ENCODE measurements at regions not wholly inside any gene's neighbourhood (a gene's known extent, or its start where the extent isn't known, plus 50 kb on each side); places are given as distances from the start of the nearest gene placed in this dataset.

DNA sequence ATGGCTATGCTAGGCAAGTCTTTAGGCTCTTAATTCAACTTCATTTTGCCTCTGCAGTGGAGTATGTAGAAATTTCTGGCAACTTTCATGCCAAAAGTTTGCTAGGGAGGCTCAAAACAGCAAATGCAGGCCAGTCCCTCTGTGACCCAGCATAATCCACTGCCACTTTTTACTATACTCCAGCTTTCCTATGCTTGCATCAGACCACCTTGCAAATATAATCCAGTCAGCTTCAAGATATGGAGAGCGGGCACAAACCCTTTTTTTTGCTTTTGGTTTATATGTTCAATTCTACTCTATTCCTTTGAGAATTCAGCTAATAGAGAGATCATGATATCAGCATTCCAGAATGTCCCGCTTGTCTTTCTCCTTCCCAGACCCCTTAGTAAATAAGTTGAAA is 192.0 kb upstream of the PABPC4L start:
- Histone ChIP-seq H3K9me3 (ENCODE audit: control insufficient read depth in 1 of 2, low read length in 2 of 2) (no peaks in the 10 kb centered on the region), H3K27ac (ENCODE audit: low read depth, low read length) (no peak overlapping the region), H3K27me3 (ENCODE audit: insufficient read depth, low read length) (no peaks in the 10 kb centered on the region), H3K4me1 (ENCODE audit: insufficient read depth, low read length) (no peaks in the 10 kb centered on the region), H3K36me3 (ENCODE audit: insufficient read depth, low read length) (no peaks in the 10 kb centered on the region), H3K4me3 (ENCODE audit: low read length in 2 of 2) (no peak overlapping the region)
- H3K4me3 Mint-ChIP-seq: no peak overlapping the region
- H3K27ac Mint-ChIP-seq: no peak overlapping the region
- no peaks in the 10 kb centered on the region for H3K36me3 Mint-ChIP-seq
- peaks cover 6 to 24% (median 15%) of the 10 kb centered on the region in 8 donors for H3K9me3 Mint-ChIP-seq
- no peak for DNase-seq
- ChIA-PET POLR2A (ENCODE audit: partially characterized antibody) (no interaction called here), CTCF (ENCODE audit: partially characterized antibody) (no interaction called here)
- H3K4me1 Mint-ChIP-seq: no peaks in the 10 kb centered on the region
- H3K27me3 Mint-ChIP-seq: no peaks in the 10 kb centered on the region
- intact Hi-C loops (cut with micrococcal nuclease): no loop called here

DNA sequence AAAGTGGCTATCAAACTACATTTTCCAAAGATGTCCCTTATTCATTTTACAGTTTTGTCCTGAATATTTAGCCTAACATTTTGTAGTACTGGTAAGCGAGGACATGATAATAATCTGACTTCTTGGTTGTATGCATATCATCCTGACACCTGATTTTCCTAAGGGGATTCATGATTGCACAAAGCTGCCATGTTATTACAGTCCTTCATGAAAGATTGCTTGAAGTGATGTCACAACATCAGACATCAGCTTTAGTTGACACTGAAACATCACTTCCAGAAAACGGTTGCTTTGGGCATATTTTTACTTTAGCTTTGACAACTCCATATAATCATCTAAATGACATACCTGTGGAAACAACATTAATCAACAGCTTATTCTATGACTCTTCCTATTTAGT is 188.7 kb upstream of the PABPC4L start:
- H3K27ac Mint-ChIP-seq: no peak overlapping the region
- peaks cover 0 to 11% (median 3%) of the 10 kb centered on the region in 8 donors for H3K9me3 Mint-ChIP-seq
- Histone ChIP-seq H3K27ac (ENCODE audit: low read depth, low read length) (no peak overlapping the region), H3K4me1 (ENCODE audit: insufficient read depth, low read length) (no peaks in the 10 kb centered on the region), H3K27me3 (ENCODE audit: insufficient read depth, low read length) (no peaks in the 10 kb centered on the region), H3K36me3 (ENCODE audit: insufficient read depth, low read length) (no peaks in the 10 kb centered on the region), H3K9me3 (ENCODE audit: control insufficient read depth in 1 of 2, low read length in 2 of 2) (no peaks in the 10 kb centered on the region), H3K4me3 (ENCODE audit: low read length in 2 of 2) (no peak overlapping the region)
- H3K36me3 Mint-ChIP-seq: no peaks in the 10 kb centered on the region
- H3K4me3 Mint-ChIP-seq: no peak overlapping the region
- DNase-seq: no peak
- H3K27me3 Mint-ChIP-seq: no peaks in the 10 kb centered on the region
- POLR2A ChIA-PET (ENCODE audit: partially characterized antibody): no interaction called here
- CTCF ChIA-PET (ENCODE audit: partially characterized antibody): interaction anchor here (1.0 kb wide), 1 partner anchor 12 kb away, joined by 3 read pairs; no protein-coding TSS in a partner anchor
- intact Hi-C loops (cut with micrococcal nuclease): no loop called here
- no peaks in the 10 kb centered on the region for H3K4me1 Mint-ChIP-seq

DNA sequence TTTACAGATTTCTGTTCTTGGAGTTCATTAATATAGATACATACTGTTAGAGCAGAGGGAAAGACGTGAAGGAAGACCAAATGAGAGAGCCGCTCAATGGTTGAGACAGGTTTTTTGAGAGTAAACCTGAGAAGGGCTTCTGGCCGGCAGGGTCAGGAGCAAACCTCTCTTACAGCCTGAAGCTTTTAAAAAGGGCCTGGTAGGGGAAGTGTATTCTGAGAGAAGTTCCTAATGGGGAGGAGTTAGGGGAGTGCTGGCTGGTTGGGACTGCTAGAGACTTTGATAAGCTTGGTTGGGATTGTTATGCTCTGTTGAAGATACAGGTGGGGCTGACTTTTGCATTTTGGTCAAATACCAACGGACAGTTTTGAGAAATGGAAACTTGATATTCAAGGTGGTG is 186.8 kb upstream of the PABPC4L start:
- no peaks in the 10 kb centered on the region for H3K27me3 ChIP-seq (ENCODE audit: insufficient read depth, low read length)
- CTCF ChIA-PET (ENCODE audit: partially characterized antibody): no interaction called here
- H3K4me1 Mint-ChIP-seq: no peaks in the 10 kb centered on the region
- H3K27me3 Mint-ChIP-seq: no peaks in the 10 kb centered on the region
- H3K27ac ChIP-seq (ENCODE audit: low read depth, low read length): no peak overlapping the region
- H3K9me3 ChIP-seq (ENCODE audit: control insufficient read depth in 1 of 2, low read length in 2 of 2): no peaks in the 10 kb centered on the region
- no peak overlapping the region for H3K4me3 ChIP-seq (ENCODE audit: low read length in 2 of 2)
- intact Hi-C loops (cut with micrococcal nuclease): no loop called here
- no peaks in the 10 kb centered on the region for H3K36me3 Mint-ChIP-seq
- peaks cover 0 to 7% (median 4%) of the 10 kb centered on the region in 8 donors for H3K9me3 Mint-ChIP-seq
- no peaks in the 10 kb centered on the region for H3K36me3 ChIP-seq (ENCODE audit: insufficient read depth, low read length)
- no peak overlapping the region for H3K27ac Mint-ChIP-seq
- H3K4me3 Mint-ChIP-seq: no peak overlapping the region
- no peaks in the 10 kb centered on the region for H3K4me1 ChIP-seq (ENCODE audit: insufficient read depth, low read length)
- DNase-seq: no peak
- POLR2A ChIA-PET (ENCODE audit: partially characterized antibody): no interaction called here

DNA sequence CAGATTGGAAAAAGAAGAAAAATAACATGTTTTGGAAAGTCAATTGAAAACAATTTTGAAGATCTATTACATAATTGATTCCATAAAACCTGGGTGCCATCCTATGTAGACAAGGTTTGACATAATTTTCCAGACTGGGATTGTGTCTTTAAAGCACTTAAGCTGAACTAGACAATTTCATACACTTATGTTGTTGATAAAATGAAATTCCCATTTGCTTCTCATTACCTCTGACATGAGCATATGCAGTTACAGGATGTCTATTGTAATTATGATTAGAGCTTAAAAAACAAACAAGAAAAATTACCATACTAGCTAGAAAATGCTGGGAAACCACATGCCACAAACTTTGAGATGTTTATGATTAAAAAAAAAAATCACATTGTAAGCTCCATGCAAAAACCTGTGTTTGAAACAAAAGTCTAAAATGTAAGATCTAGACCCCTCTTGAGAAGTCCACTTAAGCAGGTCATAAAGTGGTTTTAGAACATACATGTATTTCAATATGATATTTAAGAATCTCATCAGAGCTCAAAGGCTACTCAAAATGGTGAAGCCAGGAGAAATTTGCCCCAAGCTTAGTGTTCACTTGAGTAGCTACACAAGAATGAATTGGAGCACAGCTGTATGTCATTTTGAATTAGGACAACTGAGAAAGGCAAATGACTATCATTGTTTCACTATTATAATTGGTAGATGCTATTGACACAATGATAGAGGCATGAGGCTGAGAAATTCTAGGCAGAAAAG is 181.1 kb upstream of the PABPC4L start:
- peaks cover 0 to 7% (median 4%) of the 10 kb centered on the region in 8 donors for H3K9me3 Mint-ChIP-seq
- no peak overlapping the region for H3K27ac ChIP-seq (ENCODE audit: low read depth, low read length)
- ChIA-PET CTCF (ENCODE audit: partially characterized antibody) (no interaction called here), POLR2A (ENCODE audit: partially characterized antibody) (no interaction called here)
- H3K4me3 ChIP-seq (ENCODE audit: low read length in 2 of 2): no peak overlapping the region
- no peaks in the 10 kb centered on the region for H3K27me3 ChIP-seq (ENCODE audit: insufficient read depth, low read length)
- no peaks in the 10 kb centered on the region for H3K36me3 ChIP-seq (ENCODE audit: insufficient read depth, low read length)
- H3K36me3 Mint-ChIP-seq: no peaks in the 10 kb centered on the region
- no peaks in the 10 kb centered on the region for H3K27me3 Mint-ChIP-seq
- H3K9me3 ChIP-seq (ENCODE audit: control insufficient read depth in 1 of 2, low read length in 2 of 2): no peaks in the 10 kb centered on the region
- H3K4me1 ChIP-seq (ENCODE audit: insufficient read depth, low read length): no peaks in the 10 kb centered on the region
- no peak overlapping the region for H3K4me3 Mint-ChIP-seq
- intact Hi-C loops (cut with micrococcal nuclease): no loop called here
- no peaks in the 10 kb centered on the region for H3K4me1 Mint-ChIP-seq
- DNase-seq: no peak
- no peak overlapping the region for H3K27ac Mint-ChIP-seq

DNA sequence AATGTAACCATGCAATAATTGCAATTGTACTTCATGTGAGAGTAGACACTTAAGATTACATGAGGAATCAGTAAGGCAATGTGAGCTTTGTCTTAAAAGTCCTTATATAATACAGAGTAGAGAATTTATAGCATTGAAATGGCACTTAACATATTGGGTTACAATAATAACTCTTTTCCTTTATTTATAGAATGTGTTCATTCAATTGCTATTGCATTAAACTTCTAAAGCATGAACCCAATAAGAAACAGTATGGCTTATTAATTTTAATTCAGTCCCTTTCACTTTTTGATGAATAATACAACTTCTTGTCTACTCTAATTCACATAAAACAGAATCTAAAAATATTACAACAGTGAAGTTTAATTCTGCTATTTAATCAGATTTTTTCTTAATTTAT is 174.2 kb upstream of the PABPC4L start:
- no peak overlapping the region for H3K4me3 ChIP-seq (ENCODE audit: low read length in 2 of 2)
- ChIA-PET POLR2A (ENCODE audit: partially characterized antibody) (no interaction called here), CTCF (ENCODE audit: partially characterized antibody) (no interaction called here)
- H3K4me1 ChIP-seq (ENCODE audit: insufficient read depth, low read length): no peaks in the 10 kb centered on the region
- no peaks in the 10 kb centered on the region for H3K4me1 Mint-ChIP-seq
- H3K27ac ChIP-seq (ENCODE audit: low read depth, low read length): no peak overlapping the region
- peaks cover 1 to 18% (median 6%) of the 10 kb centered on the region in 8 donors for H3K9me3 Mint-ChIP-seq
- H3K27ac Mint-ChIP-seq: no peak overlapping the region
- H3K27me3 Mint-ChIP-seq: no peaks in the 10 kb centered on the region
- no peaks in the 10 kb centered on the region for H3K36me3 ChIP-seq (ENCODE audit: insufficient read depth, low read length)
- no peaks in the 10 kb centered on the region for H3K27me3 ChIP-seq (ENCODE audit: insufficient read depth, low read length)
- H3K4me3 Mint-ChIP-seq: no peak overlapping the region
- intact Hi-C loops (cut with micrococcal nuclease): no loop called here
- no peaks in the 10 kb centered on the region for H3K9me3 ChIP-seq (ENCODE audit: control insufficient read depth in 1 of 2, low read length in 2 of 2)
- DNase-seq: no peak
- no peaks in the 10 kb centered on the region for H3K36me3 Mint-ChIP-seq

DNA sequence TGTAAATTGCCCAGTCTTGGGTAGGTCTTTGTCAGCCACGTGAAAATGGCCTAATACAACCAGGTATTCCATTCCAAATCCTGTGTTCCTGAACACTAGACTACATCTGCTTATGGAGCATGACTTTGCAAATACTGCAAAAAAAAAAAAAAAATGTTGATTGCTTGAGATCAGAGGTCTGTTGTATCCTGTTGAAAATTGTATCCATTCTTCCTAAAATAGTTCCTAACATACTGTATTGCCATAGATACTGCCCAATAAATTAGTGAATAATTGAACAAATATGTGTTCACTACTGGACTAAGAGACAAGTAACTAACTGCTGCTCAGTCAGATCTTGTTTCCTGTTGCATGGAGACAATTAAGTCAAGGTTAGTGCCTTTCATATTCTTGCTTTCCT is 164.3 kb upstream of the PABPC4L start:
- Histone ChIP-seq H3K36me3 (ENCODE audit: insufficient read depth, low read length) (no peaks in the 10 kb centered on the region), H3K9me3 (ENCODE audit: control insufficient read depth in 1 of 2, low read length in 2 of 2) (no peaks in the 10 kb centered on the region), H3K4me1 (ENCODE audit: insufficient read depth, low read length) (no peaks in the 10 kb centered on the region), H3K27me3 (ENCODE audit: insufficient read depth, low read length) (no peaks in the 10 kb centered on the region), H3K4me3 (ENCODE audit: low read length in 2 of 2) (no peak overlapping the region), H3K27ac (ENCODE audit: low read depth, low read length) (no peak overlapping the region)
- no peak for DNase-seq
- intact Hi-C loops (cut with micrococcal nuclease): no loop called here
- Mint-ChIP-seq H3K9me3 (peaks cover 0 to 7% (median 3%) of the 10 kb centered on the region in 8 donors), H3K4me1 (no peaks in the 10 kb centered on the region), H3K36me3 (no peaks in the 10 kb centered on the region), H3K27ac (no peak overlapping the region), H3K4me3 (no peak overlapping the region), H3K27me3 (no peaks in the 10 kb centered on the region)
- POLR2A ChIA-PET (ENCODE audit: partially characterized antibody): no interaction called here
- CTCF ChIA-PET (ENCODE audit: partially characterized antibody): no interaction called here

DNA sequence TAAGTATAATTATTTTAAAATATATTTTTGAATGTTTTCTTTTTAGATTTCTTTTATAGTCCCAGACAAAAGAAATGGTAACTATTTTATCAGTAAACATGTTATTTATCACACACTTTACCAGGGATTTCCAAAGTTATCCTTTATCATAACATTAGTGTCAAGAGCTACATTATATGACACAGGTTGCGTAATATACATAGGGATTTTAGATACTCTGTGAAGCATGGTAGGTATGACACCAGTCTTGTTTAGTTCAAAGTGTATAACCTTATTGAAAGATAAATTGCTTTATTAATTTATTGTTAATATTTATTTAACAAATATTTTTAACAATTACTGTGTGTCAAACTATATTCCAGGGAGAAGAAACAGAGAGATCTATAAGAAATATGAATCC is 163.3 kb upstream of the PABPC4L start:
- no peaks in the 10 kb centered on the region for H3K27me3 ChIP-seq (ENCODE audit: insufficient read depth, low read length)
- no peaks in the 10 kb centered on the region for H3K4me1 Mint-ChIP-seq
- no peaks in the 10 kb centered on the region for H3K4me1 ChIP-seq (ENCODE audit: insufficient read depth, low read length)
- no peaks in the 10 kb centered on the region for H3K36me3 ChIP-seq (ENCODE audit: insufficient read depth, low read length)
- H3K9me3 Mint-ChIP-seq: peaks cover 0 to 8% (median 4%) of the 10 kb centered on the region in 8 donors
- no peaks in the 10 kb centered on the region for H3K36me3 Mint-ChIP-seq
- no peak overlapping the region for H3K4me3 Mint-ChIP-seq
- no peaks in the 10 kb centered on the region for H3K27me3 Mint-ChIP-seq
- intact Hi-C loops (cut with micrococcal nuclease): no loop called here
- H3K9me3 ChIP-seq (ENCODE audit: control insufficient read depth in 1 of 2, low read length in 2 of 2): no peaks in the 10 kb centered on the region
- no peak overlapping the region for H3K27ac ChIP-seq (ENCODE audit: low read depth, low read length)
- DNase-seq: no peak
- no peak overlapping the region for H3K4me3 ChIP-seq (ENCODE audit: low read length in 2 of 2)
- ChIA-PET CTCF (ENCODE audit: partially characterized antibody) (no interaction called here), POLR2A (ENCODE audit: partially characterized antibody) (no interaction called here)
- no peak overlapping the region for H3K27ac Mint-ChIP-seq

DNA sequence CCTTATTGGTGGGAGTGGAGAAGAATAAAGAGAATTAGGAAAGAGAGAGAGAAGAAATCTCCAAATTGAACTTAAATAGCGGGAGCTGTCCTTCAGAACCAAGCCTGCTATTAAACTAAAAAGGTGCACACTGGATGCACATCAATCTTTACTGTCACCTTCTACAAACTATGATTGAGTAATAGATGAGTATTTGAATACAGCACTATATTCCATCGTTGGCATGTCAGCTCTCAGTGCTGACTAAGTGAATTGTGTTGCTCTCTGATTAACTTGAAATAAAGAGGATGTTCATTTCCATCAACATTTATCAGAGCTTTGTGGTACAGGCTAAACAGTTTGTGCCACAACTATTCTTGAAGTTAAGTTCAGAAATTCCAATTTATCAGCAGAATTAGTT is 143.7 kb upstream of the PABPC4L start:
- Histone ChIP-seq H3K27me3 (ENCODE audit: insufficient read depth, low read length) (no peaks in the 10 kb centered on the region), H3K4me1 (ENCODE audit: insufficient read depth, low read length) (no peaks in the 10 kb centered on the region), H3K4me3 (ENCODE audit: low read length in 2 of 2) (no peak overlapping the region), H3K27ac (ENCODE audit: low read depth, low read length) (no peak overlapping the region), H3K9me3 (ENCODE audit: control insufficient read depth in 1 of 2, low read length in 2 of 2) (no peaks in the 10 kb centered on the region), H3K36me3 (ENCODE audit: insufficient read depth, low read length) (no peaks in the 10 kb centered on the region)
- POLR2A ChIA-PET (ENCODE audit: partially characterized antibody): no interaction called here
- intact Hi-C loops (cut with micrococcal nuclease): no loop called here
- H3K27ac Mint-ChIP-seq: peak overlapping the region in 1 of 7 donors; percentile 1
- H3K9me3 Mint-ChIP-seq: peaks cover 0 to 15% (median 3%) of the 10 kb centered on the region in 8 donors
- no peaks in the 10 kb centered on the region for H3K27me3 Mint-ChIP-seq
- H3K4me3 Mint-ChIP-seq: no peak overlapping the region
- DNase-seq: no peak
- CTCF ChIA-PET (ENCODE audit: partially characterized antibody): no interaction called here
- no peaks in the 10 kb centered on the region for H3K36me3 Mint-ChIP-seq
- H3K4me1 Mint-ChIP-seq: no peaks in the 10 kb centered on the region
